ENCODE measurements at regions not wholly inside any gene's neighbourhood (a gene's known extent, or its start where the extent isn't known, plus 50 kb on each side); places are given as distances from the start of the nearest gene placed in this dataset.

- Mint-ChIP-seq H3K36me3 (ENCODE audit: low read depth) (no peaks in the 10 kb centered on the region), H3K9me3 (no peaks in the 10 kb centered on the region), H3K27ac (no peak overlapping the region), H3K4me1 (peaks cover 16% of the 10 kb centered on the region), H3K27me3 (ENCODE audit: insufficient read depth) (peaks cover 61% of the 10 kb centered on the region), H3K4me3 (no peak overlapping the region)
- Histone ChIP-seq H3K4me1 (ENCODE audit: control insufficient read depth, insufficient read depth, low read length) (no peaks in the 10 kb centered on the region), H3K9ac (ENCODE audit: extremely low read depth, low read length, poor library complexity, severe bottlenecking) (no peak overlapping the region), H3K27ac (ENCODE audit: low read depth, low read length) (no peak overlapping the region), H3K9me3 (ENCODE audit: control insufficient read depth, low read length) (no peaks in the 10 kb centered on the region), H3K27me3 (ENCODE audit: control insufficient read depth, insufficient read depth, low read length, poor library complexity, severe bottlenecking) (peaks cover 71% of the 10 kb centered on the region), H3K36me3 (ENCODE audit: control insufficient read depth, insufficient read depth, low read length) (no peaks in the 10 kb centered on the region), H3K4me3 (ENCODE audit: low read length) (no peak overlapping the region)
- 38 to 61% methylated on average over 6 of the region's 6 CpGs for WGBS, 2 experiments (ENCODE audit: insufficient coverage in 1 of 2, insufficient read length in 1 of 2)
- TF ChIP-seq, protein P1, sequence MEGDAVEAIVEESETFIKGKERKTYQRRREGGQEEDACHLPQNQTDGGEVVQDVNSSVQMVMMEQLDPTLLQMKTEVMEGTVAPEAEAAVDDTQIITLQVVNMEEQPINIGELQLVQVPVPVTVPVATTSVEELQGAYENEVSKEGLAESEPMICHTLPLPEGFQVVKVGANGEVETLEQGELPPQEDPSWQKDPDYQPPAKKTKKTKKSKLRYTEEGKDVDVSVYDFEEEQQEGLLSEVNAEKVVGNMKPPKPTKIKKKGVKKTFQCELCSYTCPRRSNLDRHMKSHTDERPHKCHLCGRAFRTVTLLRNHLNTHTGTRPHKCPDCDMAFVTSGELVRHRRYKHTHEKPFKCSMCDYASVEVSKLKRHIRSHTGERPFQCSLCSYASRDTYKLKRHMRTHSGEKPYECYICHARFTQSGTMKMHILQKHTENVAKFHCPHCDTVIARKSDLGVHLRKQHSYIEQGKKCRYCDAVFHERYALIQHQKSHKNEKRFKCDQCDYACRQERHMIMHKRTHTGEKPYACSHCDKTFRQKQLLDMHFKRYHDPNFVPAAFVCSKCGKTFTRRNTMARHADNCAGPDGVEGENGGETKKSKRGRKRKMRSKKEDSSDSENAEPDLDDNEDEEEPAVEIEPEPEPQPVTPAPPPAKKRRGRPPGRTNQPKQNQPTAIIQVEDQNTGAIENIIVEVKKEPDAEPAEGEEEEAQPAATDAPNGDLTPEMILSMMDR (conservative IDR thresholded peaks at IDR 0.05) = no peak
- no peak for DNase-seq
Measured at GRCh38 chr11:116053548-116053919, 549.3 kb upstream of the CADM1 start.

DNA sequence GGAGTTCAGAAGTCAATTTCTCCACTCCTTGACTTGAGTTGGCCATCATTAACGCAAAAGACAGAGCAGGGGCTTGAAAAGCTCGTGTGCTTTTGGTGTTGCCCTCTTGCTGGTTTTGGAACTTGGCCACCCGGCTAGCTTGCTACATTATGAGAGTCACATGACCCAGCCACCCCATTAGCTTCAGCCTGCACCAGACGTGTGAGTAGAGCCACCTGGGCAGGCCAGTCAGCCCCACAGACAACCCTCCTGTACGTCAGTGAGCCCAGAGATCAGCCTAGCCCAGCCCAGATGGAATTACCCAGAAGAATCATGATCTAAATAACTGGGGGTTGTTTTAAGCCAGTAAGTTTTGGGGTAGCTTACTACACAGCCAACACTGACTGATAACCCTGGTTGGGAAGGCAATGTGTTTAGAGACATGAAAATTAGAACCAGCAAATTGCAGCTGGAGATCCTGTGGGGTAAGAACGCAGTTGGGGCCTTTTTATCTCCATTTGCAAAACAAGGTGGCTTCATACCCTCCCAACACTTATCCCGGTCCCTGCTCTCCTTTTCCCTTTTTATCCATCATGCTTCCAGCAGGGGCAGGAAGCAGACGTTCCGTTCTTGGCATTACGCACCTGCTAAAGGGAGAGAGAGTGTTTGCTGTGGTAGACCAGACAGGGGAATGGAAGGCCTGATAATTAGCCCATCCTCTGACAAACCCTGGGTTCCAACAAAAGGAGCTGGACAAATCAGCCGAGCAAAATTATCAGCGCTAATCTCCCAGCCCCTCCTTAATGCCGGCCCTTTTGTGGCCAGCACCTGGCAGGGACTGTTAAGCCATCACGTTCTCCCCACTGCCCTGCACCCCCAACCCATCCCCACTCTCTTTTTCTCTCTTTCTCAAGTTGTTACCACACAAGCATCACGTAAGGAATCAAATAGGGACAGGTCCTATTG lies 548.7 kb upstream of the CADM1 start:
- WGBS, 2 experiments (ENCODE audit: insufficient coverage in 1 of 2, insufficient read length in 1 of 2) = 60 to 70% methylated on average over 5 to 15 of the region's 15 CpGs
- no peaks in the 10 kb centered on the region for H3K9me3 ChIP-seq (ENCODE audit: control insufficient read depth, low read length)
- TF ChIP-seq, protein P1 (conservative IDR thresholded peaks at IDR 0.05) = no peak
- H3K4me3 Mint-ChIP-seq = no peak overlapping the region
- no peaks in the 10 kb centered on the region for H3K4me1 ChIP-seq (ENCODE audit: control insufficient read depth, insufficient read depth, low read length)
- H3K9me3 Mint-ChIP-seq = no peaks in the 10 kb centered on the region
- H3K27ac ChIP-seq (ENCODE audit: low read depth, low read length) = no peak overlapping the region
- peaks cover 59% of the 10 kb centered on the region for H3K27me3 Mint-ChIP-seq (ENCODE audit: insufficient read depth)
- DNase-seq = no peak
- no peak overlapping the region for H3K4me3 ChIP-seq (ENCODE audit: low read length)
- no peaks in the 10 kb centered on the region for H3K36me3 Mint-ChIP-seq (ENCODE audit: low read depth)
- no peak overlapping the region for H3K9ac ChIP-seq (ENCODE audit: extremely low read depth, low read length, poor library complexity, severe bottlenecking)
- peaks cover 65% of the 10 kb centered on the region for H3K27me3 ChIP-seq (ENCODE audit: control insufficient read depth, insufficient read depth, low read length, poor library complexity, severe bottlenecking)
- no peaks in the 10 kb centered on the region for H3K36me3 ChIP-seq (ENCODE audit: control insufficient read depth, insufficient read depth, low read length)
- H3K4me1 Mint-ChIP-seq = peaks cover 16% of the 10 kb centered on the region
- no peak overlapping the region for H3K27ac Mint-ChIP-seq

- Histone ChIP-seq H3K27me3 (ENCODE audit: control insufficient read depth, insufficient read depth, low read length, poor library complexity, severe bottlenecking) (peaks cover 55% of the 10 kb centered on the region), H3K4me3 (ENCODE audit: low read length) (no peak overlapping the region), H3K9ac (ENCODE audit: extremely low read depth, low read length, poor library complexity, severe bottlenecking) (no peak overlapping the region), H3K9me3 (ENCODE audit: control insufficient read depth, low read length) (no peaks in the 10 kb centered on the region), H3K4me1 (ENCODE audit: control insufficient read depth, insufficient read depth, low read length) (no peaks in the 10 kb centered on the region), H3K27ac (ENCODE audit: low read depth, low read length) (no peak overlapping the region), H3K36me3 (ENCODE audit: control insufficient read depth, insufficient read depth, low read length) (no peaks in the 10 kb centered on the region)
- Mint-ChIP-seq H3K36me3 (ENCODE audit: low read depth) (no peaks in the 10 kb centered on the region), H3K4me1 (peaks cover 15% of the 10 kb centered on the region), H3K4me3 (no peak overlapping the region), H3K27me3 (ENCODE audit: insufficient read depth) (peaks cover 54% of the 10 kb centered on the region), H3K9me3 (no peaks in the 10 kb centered on the region), H3K27ac (no peak overlapping the region)
- no peak for DNase-seq
- WGBS, 2 experiments (ENCODE audit: insufficient coverage in 1 of 2, insufficient read length in 1 of 2) = 93 to 97% methylated on average over 5 to 6 of the region's 7 CpGs
- TF ChIP-seq, protein P1 (conservative IDR thresholded peaks at IDR 0.05) = no peak
Measured at GRCh38 chr11:116051494-116051893, 547.3 kb upstream of the CADM1 start.

Data from endodermal cell (in vitro differentiated cells).